K562 (cell line): ENCODE measurements at regions not wholly inside any gene's neighbourhood (a gene's known extent, or its start where the extent isn't known, plus 50 kb on each side); places are given as distances from the start of the nearest gene placed in this dataset.

Experiments
- ATAC-seq: fragments of 200-7000 bp; cut with Tn5 transposase; 3 replicates; pipeline ENCODE4 v1.9.1; 2020; ENCODE audit warnings: moderate library complexity
- BruUV-seq: library from RNA; stranded (reverse); fragments of 400-500 nt; replicated peaks from 2 replicates; lab custom pipeline; 2021; lab: Mats Ljungman, UMichigan
- CTCF ChIA-PET: fragments of 300-600 bp; formaldehyde crosslinking; extraction: SDS; loops from one replicate; lab custom pipeline; 2021; ENCODE audit warnings: low intra/inter-chr PET ratio; lab: Yijun Ruan, JAX
- POLR2A ChIA-PET: fragments of 300-600, 350-650 bp; sonication (Branson Sonifier 250); formaldehyde crosslinking; extraction: SDS; loops from one replicate; lab custom pipeline; 2021; ENCODE audit warnings: antibody characterized with exemption, inconsistent platforms; lab: Yijun Ruan, JAX
- DNase-seq, 4 experiments: peaks; one replicate each; pipeline versions ENCODE4 v3.0.0 to v3.0.0-alpha.2; 2011 to 2018; ENCODE audit warnings: low spot score in 3 of 4, mixed read lengths in 3 of 4; ENCODE audit errors: extremely low read depth in 1 of 4
- FAIRE-seq: peaks from 2 replicates; lab custom pipeline; 2011; peaks lifted over from hg19 to GRCh38; lab: Jason Lieb, UNC
- H2AFZ ChIP-seq: 2 replicates; pipeline ENCODE4 v1.6.0; 2011; ENCODE audit warnings: low read depth, low read length, control low read depth, inconsistent platforms
- H3K27ac ChIP-seq: fragments of 200-600 bp; 3 replicates; pipeline ENCODE4 v1.8.0; 2011; ENCODE audit warnings: low read depth, mild to moderate bottlenecking, control low read depth, inconsistent platforms, low read length, moderate library complexity, mixed read lengths; ENCODE audit errors: extremely low read depth
- H3K27me3 ChIP-seq, 2 experiments: fragments of 300-600 bp in 1 of 2; 2 replicates in 1 of 2; 3 replicates in 1 of 2; pipeline versions ENCODE4 v1.6.0 to v1.8.0; 2011; ENCODE audit warnings: inconsistent platforms in 2 of 2, low read length in 2 of 2, mild to moderate bottlenecking in 1 of 2, mixed read lengths in 1 of 2, moderate library complexity in 1 of 2; ENCODE audit not compliant: control insufficient read depth in 2 of 2, insufficient read depth in 2 of 2
- H3K36me3 ChIP-seq: fragments of 300-600 bp; 3 replicates; pipeline ENCODE4 v1.8.0; 2011; ENCODE audit warnings: mild to moderate bottlenecking, low read length, inconsistent platforms; ENCODE audit not compliant: control insufficient read depth, insufficient read depth
- H3K4me1 ChIP-seq, 2 experiments: fragments of 200-600 bp in 1 of 2; replicated peaks in 1 of 2; 2 replicates in 1 of 2; 3 replicates in 1 of 2; pipeline versions ENCODE4 v1.5.1 to v1.8.0; 2011; ENCODE audit warnings: inconsistent platforms in 2 of 2, low read length in 2 of 2, mild to moderate bottlenecking in 1 of 2, mixed read lengths in 1 of 2, moderate library complexity in 1 of 2; ENCODE audit not compliant: control insufficient read depth in 2 of 2, insufficient read depth in 2 of 2
- H3K4me2 ChIP-seq: 2 replicates; pipeline ENCODE4 v1.6.1; 2011; ENCODE audit warnings: low read length, control low read depth, inconsistent platforms, mixed read lengths; ENCODE audit not compliant: insufficient read depth
- H3K4me3 ChIP-seq: fragments of 200-600 bp; sonication (generic), shearing (Covaris generic); 2 replicates; pipeline ENCODE4 v1.5.1; 2016; ENCODE audit warnings: control low read depth, inconsistent platforms
- H3K79me2 ChIP-seq: fragments of 200-600 bp; 3 replicates; pipeline ENCODE4 v1.8.0; 2011; ENCODE audit warnings: low read length, inconsistent platforms; ENCODE audit not compliant: control insufficient read depth, insufficient read depth
- H3K9ac ChIP-seq, 2 experiments: 2 replicates each; pipeline versions ENCODE4 v1.6.0 to v1.6.1; 2011; ENCODE audit warnings: low read depth in 2 of 2, low read length in 2 of 2, control low read depth in 1 of 2, inconsistent platforms in 1 of 2, mild to moderate bottlenecking in 1 of 2, mixed read lengths in 1 of 2; ENCODE audit not compliant: insufficient read depth in 1 of 2
- H3K9me1 ChIP-seq: one replicate; pipeline ENCODE4 v1.6.0; 2011; ENCODE audit warnings: inconsistent platforms, mild to moderate bottlenecking, low read length, moderate library complexity; ENCODE audit not compliant: control insufficient read depth, insufficient read depth
- H3K9me3 ChIP-seq: replicated peaks from 2 replicates; pipeline ENCODE4 v1.5.1; 2011; ENCODE audit warnings: low read depth, low read length, inconsistent platforms; ENCODE audit not compliant: control insufficient read depth, insufficient read depth
- H4K20me1 ChIP-seq: replicated peaks from 2 replicates; pipeline ENCODE4 v1.6.1; 2011; ENCODE audit warnings: low read length, inconsistent platforms, mixed read lengths; ENCODE audit not compliant: control insufficient read depth, insufficient read depth
- ARNT ChIP-seq, 2 experiments: fragments of 450-650 bp; IDR thresholded peaks; 2 replicates each; pipeline ENCODE4 v1.6.1; 2016; ENCODE audit warnings: mild to moderate bottlenecking in 1 of 2
- ELF1 ChIP-seq: fragments of 200-800 bp; sonication (Bioruptor generic); IDR thresholded peaks from 2 replicates; pipeline ENCODE4 v1.6.1; 2016; ENCODE audit warnings: missing genetic modification characterization, missing compliant biosample characterization
- EP300 ChIP-seq: IDR thresholded peaks from 2 replicates; pipeline ENCODE4 v1.6.1; 2012; ENCODE audit warnings: low read length, improper control_type of control experiment
- KLF6 ChIP-seq: fragments of 250-450 bp; sonication (Bioruptor Pico); IDR thresholded peaks from 2 replicates; pipeline ENCODE4 v1.4.0; 2020; ENCODE audit warnings: mild to moderate bottlenecking, moderate library complexity, borderline replicate concordance
- RNF2 ChIP-seq: sonication (generic); IDR thresholded peaks from 2 replicates; pipeline ENCODE4 v1.6.1; 2016
- TCF7 ChIP-seq: sonication (generic); IDR thresholded peaks from 2 replicates; pipeline ENCODE4 v1.6.1; 2016; ENCODE audit warnings: antibody characterized with exemption, borderline replicate concordance
- YBX1 ChIP-seq: fragments of 450-650 bp; IDR thresholded peaks from 2 replicates; pipeline ENCODE4 v1.7.1; 2016; ENCODE audit warnings: mild to moderate bottlenecking
- ZNF384 ChIP-seq: IDR thresholded peaks from 2 replicates; pipeline ENCODE4 v1.6.1; 2012; ENCODE audit warnings: low read depth, low read length, improper control_type of control experiment
- WGBS: fragments of 100-300 bp; shearing (Covaris generic); methylation state at CpG from one replicate; pipeline ENCODE4 v1.1.6; 2016; ENCODE audit warnings: low coverage, mixed read lengths; ENCODE audit not compliant: insufficient coverage; ENCODE audit errors: missing lambda C conversion rate; 5-methylcytosine and 5-hydroxymethylcytosine counted together
- in situ Hi-C: fragments of 300-500 bp; cut with MboI; formaldehyde crosslinking; loops from 4 replicates; pipeline ENCODE4 v1.15.0; 2018; ENCODE audit warnings: inconsistent platforms, mixed read lengths
- intact Hi-C: fragments of 100-400 bp; cut with micrococcal nuclease; formaldehyde crosslinking; loops from 2 replicates; pipeline ENCODE4 v1.14.2; 2022
- TF ChIP-seq, protein P1 (sequence below): fragments of 450-650 bp; IDR thresholded peaks from 2 replicates; pipeline ENCODE4 v1.6.1; 2016; ENCODE audit warnings: mild to moderate bottlenecking

DNA sequence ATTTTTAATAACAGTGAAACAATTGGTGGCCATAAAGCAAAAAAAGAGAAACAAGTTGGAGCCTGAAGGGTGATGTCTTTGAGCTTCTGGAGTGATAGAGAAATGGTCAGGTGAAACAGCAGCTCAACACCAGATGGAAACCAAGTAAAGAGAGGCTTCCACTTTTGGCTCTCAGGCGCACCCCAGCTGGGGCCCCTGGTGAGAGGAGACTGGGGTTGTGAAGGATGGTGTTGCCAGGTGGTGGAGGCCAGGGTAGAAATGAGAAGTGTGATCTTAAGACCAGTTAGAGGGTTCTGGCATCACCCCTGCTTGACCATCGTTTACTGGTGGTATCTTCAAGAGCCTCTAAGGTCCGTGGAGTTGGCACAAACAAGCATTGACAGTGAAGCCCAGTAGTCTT is 126.0 kb upstream of the AKIRIN2 start:
- FAIRE-seq (no peak), ATAC-seq (no peak), DNase-seq (no peak)
- intact Hi-C loops (no loop called here), in situ Hi-C loops (no loop called here)
- Histone ChIP-seq H3K36me3 (no peaks in the 10 kb centered on the region), H3K9ac (no peak overlapping the region), H4K20me1 (no peaks in the 10 kb centered on the region), H2AFZ (no peak overlapping the region), H3K4me3 (no peak overlapping the region), H3K4me2 (no peak overlapping the region), H3K79me2 (no peaks in the 10 kb centered on the region), H3K27me3 (peaks cover 10 to 14% of the 10 kb centered on the region in 2 experiments; a peak in 3 of 5 replicates), H3K4me1 (no peaks in the 10 kb centered on the region), H3K9me1 (no peaks in the 10 kb centered on the region), H3K27ac (no peak overlapping the region), H3K9me3 (no peaks in the 10 kb centered on the region)
- 11% methylated on average over 3 of the region's 3 CpGs for WGBS
- TF ChIP-seq, protein P1, sequence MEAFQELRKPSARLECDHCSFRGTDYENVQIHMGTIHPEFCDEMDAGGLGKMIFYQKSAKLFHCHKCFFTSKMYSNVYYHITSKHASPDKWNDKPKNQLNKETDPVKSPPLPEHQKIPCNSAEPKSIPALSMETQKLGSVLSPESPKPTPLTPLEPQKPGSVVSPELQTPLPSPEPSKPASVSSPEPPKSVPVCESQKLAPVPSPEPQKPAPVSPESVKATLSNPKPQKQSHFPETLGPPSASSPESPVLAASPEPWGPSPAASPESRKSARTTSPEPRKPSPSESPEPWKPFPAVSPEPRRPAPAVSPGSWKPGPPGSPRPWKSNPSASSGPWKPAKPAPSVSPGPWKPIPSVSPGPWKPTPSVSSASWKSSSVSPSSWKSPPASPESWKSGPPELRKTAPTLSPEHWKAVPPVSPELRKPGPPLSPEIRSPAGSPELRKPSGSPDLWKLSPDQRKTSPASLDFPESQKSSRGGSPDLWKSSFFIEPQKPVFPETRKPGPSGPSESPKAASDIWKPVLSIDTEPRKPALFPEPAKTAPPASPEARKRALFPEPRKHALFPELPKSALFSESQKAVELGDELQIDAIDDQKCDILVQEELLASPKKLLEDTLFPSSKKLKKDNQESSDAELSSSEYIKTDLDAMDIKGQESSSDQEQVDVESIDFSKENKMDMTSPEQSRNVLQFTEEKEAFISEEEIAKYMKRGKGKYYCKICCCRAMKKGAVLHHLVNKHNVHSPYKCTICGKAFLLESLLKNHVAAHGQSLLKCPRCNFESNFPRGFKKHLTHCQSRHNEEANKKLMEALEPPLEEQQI = no peak
- TF ChIP-seq RNF2 (no peak), KLF6 (CRISPR knock-in tag) (no peak), TCF7 (no peak), ELF1 (tag) (no peak), YBX1 (no peak), EP300 (no peak), ZNF384 (no peak), ARNT (IDR thresholded peaks at IDR 0.05) (no peak)
- BruUV-seq = no TSS peak
- ChIA-PET POLR2A (no interaction called here), CTCF (no interaction called here)
